Epithelial cell of proximal tubule (primary cell): ENCODE measurements at regions not wholly inside any gene's neighbourhood (a gene's known extent, or its start where the extent isn't known, plus 50 kb on each side); places are given as distances from the start of the nearest gene placed in this dataset.

ENCODE experiments used
- DNase-seq: peaks from one replicate; pipeline ENCODE4 v3.0.0-alpha.2; 2011; ENCODE audit warnings: low read depth
- H3K4me3 ChIP-seq: 2 replicates; pipeline ENCODE4 v1.5.1; 2011; ENCODE audit warnings: low read depth, mild to moderate bottlenecking, low read length
- CTCF ChIP-seq: conservative IDR thresholded peaks from 2 replicates; pipeline ENCODE4 v1.5.1; 2012; ENCODE audit warnings: low read depth, mild to moderate bottlenecking, low read length

DNA sequence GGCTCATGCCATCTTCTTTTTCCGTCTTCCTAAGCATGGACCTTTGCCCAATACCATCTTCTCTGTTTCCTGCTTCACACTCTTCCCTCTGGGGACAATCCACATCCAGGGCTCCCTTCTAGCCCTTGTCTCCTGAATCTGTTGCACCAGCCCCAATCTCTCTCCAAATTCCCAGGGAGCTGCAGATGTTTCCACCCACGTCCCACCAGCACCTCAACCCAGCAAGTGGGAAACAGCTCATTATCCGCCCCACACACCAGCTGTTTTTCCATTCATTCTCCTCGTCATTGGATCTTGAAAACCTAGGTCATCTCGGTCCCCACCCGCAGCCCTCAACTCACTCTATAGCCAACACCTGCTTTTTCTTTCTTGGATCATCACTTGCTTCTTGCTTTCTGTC is 185.0 kb upstream of the CDYL start:
- DNase-seq = no peak
- TF ChIP-seq CTCF = no peak
- no peak overlapping the region for H3K4me3 ChIP-seq

GRCh38 chr6:4589295-4589694 is 186.9 kb upstream of the CDYL start:
- H3K4me3 ChIP-seq = no peak overlapping the region
- TF ChIP-seq CTCF = no peak
- DNase-seq = no peak

GRCh38 chr6:4588581-4588980 is 187.6 kb upstream of the CDYL start:
- no peak for DNase-seq
- no peak for TF ChIP-seq CTCF
- no peak overlapping the region for H3K4me3 ChIP-seq

- no peak overlapping the region for H3K4me3 ChIP-seq
- no peak for TF ChIP-seq CTCF
- DNase-seq = no peak
Observed at GRCh38 chr6:4588163-4588562, 188.0 kb upstream of the CDYL start.

DNA sequence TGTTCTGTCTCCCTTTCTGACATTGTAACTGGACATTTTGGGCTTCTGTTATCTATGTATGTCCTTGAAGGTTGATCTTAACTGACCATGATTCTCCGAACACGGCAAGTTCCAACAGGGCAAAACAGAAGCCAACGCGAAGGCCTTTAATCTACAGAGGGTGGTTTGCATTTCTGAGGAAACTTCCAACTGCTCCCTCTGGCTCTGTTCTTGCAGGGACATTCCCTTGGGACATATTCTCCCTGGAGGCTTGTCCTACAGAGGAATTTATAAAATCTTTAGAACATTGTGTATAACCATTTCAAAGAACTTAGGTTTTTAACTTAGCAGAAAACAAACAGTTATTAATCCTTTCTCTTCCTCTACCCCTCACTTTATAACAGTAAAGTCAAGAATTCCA is 189.0 kb upstream of the CDYL start:
- TF ChIP-seq CTCF = no peak
- H3K4me3 ChIP-seq = no peak overlapping the region
- DNase-seq = no peak

DNA sequence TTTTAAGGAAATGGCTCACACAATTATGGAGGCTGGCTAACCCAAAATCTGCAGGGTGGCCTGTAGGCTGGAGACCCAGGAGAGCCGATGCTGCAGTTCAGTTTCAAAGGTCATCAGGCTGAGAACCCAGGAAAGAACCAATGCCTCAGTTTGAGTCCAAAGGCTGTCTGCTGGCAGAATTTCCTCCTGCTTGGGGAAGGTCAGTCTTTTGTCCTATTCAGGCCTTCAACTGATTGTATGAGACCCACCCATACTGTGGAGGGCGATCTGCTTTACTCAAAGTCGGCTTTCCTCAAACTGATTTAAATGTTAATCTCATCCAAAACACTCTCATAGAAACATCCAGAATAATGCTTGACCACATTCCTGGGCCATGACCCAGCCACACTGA is 189.7 kb upstream of the CDYL start:
- TF ChIP-seq CTCF = no peak
- DNase-seq = no peak
- no peak overlapping the region for H3K4me3 ChIP-seq

GRCh38 chr6:4585682-4586468 is 190.3 kb upstream of the CDYL start:
- no peak for DNase-seq
- H3K4me3 ChIP-seq = no peak overlapping the region
- no peak for TF ChIP-seq CTCF
